GM12873 (cell line): ENCODE measurements at regions not wholly inside any gene's neighbourhood (a gene's known extent, or its start where the extent isn't known, plus 50 kb on each side); places are given as distances from the start of the nearest gene placed in this dataset.

Source experiments
- TF ChIP-seq, protein P1 (sequence below): IDR thresholded peaks from 2 replicates; pipeline ENCODE4 v1.5.1; 2012; ENCODE audit warnings: low read depth, mild to moderate bottlenecking, moderate library complexity, low read length, control low read depth; ENCODE audit not compliant: insufficient read depth; ENCODE audit errors: missing control alignments

DNA sequence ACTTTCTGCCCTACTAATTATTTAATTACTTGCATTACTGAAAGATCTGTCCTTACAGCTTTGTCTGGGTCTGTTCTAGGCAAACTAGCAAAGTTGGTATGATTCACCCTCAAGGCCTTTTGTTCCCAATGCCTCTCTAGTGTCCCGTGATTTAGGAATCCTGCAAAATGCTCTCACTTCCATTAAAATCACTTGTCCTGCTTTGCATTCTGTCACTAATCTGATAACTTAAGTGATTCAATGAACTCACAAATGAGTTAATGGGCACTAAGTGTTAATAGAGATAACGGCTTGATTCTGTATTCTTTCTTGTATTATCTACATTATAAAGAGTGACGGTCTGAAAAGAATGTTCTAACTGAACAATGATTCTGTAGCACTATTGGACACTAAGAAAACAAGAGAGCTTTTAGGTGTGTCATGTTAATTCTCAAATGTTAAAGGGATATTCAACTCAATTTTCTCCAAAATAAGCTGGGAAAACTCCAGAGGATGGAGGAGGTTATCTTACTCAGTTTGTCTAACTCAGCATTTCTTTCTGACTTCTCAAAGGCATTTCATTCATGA lies 697.3 kb downstream of the CETN3 start:
- TF ChIP-seq, protein P1, sequence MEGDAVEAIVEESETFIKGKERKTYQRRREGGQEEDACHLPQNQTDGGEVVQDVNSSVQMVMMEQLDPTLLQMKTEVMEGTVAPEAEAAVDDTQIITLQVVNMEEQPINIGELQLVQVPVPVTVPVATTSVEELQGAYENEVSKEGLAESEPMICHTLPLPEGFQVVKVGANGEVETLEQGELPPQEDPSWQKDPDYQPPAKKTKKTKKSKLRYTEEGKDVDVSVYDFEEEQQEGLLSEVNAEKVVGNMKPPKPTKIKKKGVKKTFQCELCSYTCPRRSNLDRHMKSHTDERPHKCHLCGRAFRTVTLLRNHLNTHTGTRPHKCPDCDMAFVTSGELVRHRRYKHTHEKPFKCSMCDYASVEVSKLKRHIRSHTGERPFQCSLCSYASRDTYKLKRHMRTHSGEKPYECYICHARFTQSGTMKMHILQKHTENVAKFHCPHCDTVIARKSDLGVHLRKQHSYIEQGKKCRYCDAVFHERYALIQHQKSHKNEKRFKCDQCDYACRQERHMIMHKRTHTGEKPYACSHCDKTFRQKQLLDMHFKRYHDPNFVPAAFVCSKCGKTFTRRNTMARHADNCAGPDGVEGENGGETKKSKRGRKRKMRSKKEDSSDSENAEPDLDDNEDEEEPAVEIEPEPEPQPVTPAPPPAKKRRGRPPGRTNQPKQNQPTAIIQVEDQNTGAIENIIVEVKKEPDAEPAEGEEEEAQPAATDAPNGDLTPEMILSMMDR, result no peak

GRCh38 chr5:89711526-89711925 lies 698.0 kb downstream of the CETN3 start:
- TF ChIP-seq, protein P1, result no peak

- TF ChIP-seq, protein P1, result no peak
Measured at GRCh38 chr5:89710006-89710405, 699.5 kb downstream of the CETN3 start.

GRCh38 chr5:89707891-89708290 lies 701.7 kb downstream of the CETN3 start:
- TF ChIP-seq, protein P1, result no peak

DNA sequence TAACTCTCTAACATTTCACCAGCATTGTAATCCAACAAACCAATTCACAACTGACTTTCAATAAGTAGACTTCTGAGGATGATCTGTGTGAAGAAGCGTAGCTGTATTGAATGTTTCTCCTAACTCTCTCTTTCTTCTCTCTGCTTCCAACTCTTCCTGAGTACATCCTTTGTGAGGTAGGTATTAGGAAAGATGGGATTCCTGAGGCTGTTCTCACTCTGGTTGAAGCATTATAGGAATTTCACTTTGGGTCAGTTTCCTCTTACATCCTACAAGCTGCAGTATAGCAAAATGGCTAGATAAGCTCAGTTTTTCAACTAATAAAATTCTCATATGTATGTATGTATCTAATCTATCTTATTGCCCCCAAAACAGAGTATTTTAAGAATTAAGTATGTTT lies 702.8 kb downstream of the CETN3 start:
- TF ChIP-seq, protein P1, result no peak

DNA sequence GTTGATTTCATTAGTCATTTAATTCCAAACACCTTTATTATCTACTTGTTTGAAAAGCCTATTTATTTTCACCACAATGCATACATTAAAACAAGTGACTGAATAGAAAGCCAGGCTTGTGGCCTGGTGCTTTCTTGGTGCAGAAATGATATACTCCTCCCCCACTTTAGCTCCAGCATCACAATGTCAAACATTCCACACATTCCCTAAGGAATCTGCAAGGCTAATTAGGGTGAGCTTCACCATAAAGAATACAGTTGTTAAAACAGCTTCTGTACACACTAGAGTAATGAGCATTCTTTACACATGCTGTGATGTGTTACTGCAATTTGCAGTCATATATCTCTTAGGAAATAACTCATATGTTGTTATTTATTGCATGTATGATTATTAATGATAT lies 705.7 kb downstream of the CETN3 start:
- TF ChIP-seq, protein P1, result no peak

DNA sequence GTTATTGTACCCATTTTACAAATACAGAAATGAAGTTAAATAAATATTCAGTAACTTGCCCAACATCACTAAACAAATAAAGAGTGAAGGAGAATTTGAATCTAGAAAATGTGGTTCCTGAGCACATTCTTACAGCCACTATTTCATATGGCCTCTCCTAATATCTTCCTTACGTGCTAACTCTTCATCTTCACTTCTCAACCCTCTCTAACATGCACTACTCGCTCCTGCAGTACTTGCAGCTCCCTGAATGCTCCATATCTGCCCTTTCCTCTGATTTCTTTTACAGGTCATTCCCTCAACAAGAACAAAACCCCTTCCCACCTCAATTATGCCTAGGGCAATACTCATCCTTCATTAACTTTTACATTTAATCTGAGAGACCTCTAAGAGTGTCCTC lies 711.5 kb downstream of the CETN3 start:
- TF ChIP-seq, protein P1, result no peak
